GM19372 (cell line): ENCODE measurements at regions not wholly inside any gene's neighbourhood (a gene's known extent, or its start where the extent isn't known, plus 50 kb on each side); places are given as distances from the start of the nearest gene placed in this dataset.
"Not testable (repeated sequence)": the region's sequence is repeated elsewhere in the genome, so short reads cannot be mapped to it uniquely, and the experiment has no call there.

Experiments
- ATAC-seq: cut with Tn5 transposase; IDR thresholded peaks from one replicate; pipeline ENCODE4 v1.9.1; 2021; ENCODE audit warnings: mild to moderate bottlenecking, low read depth, moderate library complexity; ENCODE audit not compliant: unreplicated experiment

- no peak for ATAC-seq
These were observed 208.4 kb upstream of the NRIP1 start for GRCh38 chr21:15273244-15273643.

- ATAC-seq: no peak
These were observed 210.1 kb upstream of the NRIP1 start for GRCh38 chr21:15274701-15275485.

GRCh38 chr21:15275615-15276235 lies 210.9 kb upstream of the NRIP1 start:
- no peak for ATAC-seq

GRCh38 chr21:15276243-15276642 lies 211.4 kb upstream of the NRIP1 start:
- no peak for ATAC-seq

- ATAC-seq: no peak
These were observed 212.7 kb upstream of the NRIP1 start for GRCh38 chr21:15277466-15277865.

- ATAC-seq: no peak
These were observed 213.5 kb upstream of the NRIP1 start for GRCh38 chr21:15278279-15278678.

GRCh38 chr21:15278851-15279250 lies 214.1 kb upstream of the NRIP1 start:
- ATAC-seq: no peak

- ATAC-seq: no peak
These were observed 214.7 kb upstream of the NRIP1 start for GRCh38 chr21:15279482-15279881.

- no peak for ATAC-seq
These were observed 216.9 kb upstream of the NRIP1 start for GRCh38 chr21:15281714-15282113.

GRCh38 chr21:15282665-15283064 lies 217.9 kb upstream of the NRIP1 start:
- no peak for ATAC-seq

- no peak for ATAC-seq
These were observed 218.3 kb upstream of the NRIP1 start for GRCh38 chr21:15283138-15283537.

- ATAC-seq: no peak
These were observed 219.0 kb upstream of the NRIP1 start for GRCh38 chr21:15283789-15284188.

- no peak for ATAC-seq
These were observed 220.8 kb upstream of the NRIP1 start for GRCh38 chr21:15285556-15285955.

- no peak for ATAC-seq
These were observed 224.4 kb upstream of the NRIP1 start for GRCh38 chr21:15289246-15289645.

GRCh38 chr21:15289896-15290841 lies 225.4 kb upstream of the NRIP1 start:
- ATAC-seq: no peak

GRCh38 chr21:15291621-15292266 lies 226.9 kb upstream of the NRIP1 start:
- no peak for ATAC-seq

- no peak for ATAC-seq
These were observed 228.4 kb upstream of the NRIP1 start for GRCh38 chr21:15293240-15293639.

GRCh38 chr21:15295875-15296274 lies 231.1 kb upstream of the NRIP1 start:
- ATAC-seq: no peak

- no peak for ATAC-seq
These were observed 233.0 kb upstream of the NRIP1 start for GRCh38 chr21:15297824-15298223.

- ATAC-seq: no peak
These were observed 233.5 kb upstream of the NRIP1 start for GRCh38 chr21:15298306-15298705.

- not testable (repeated sequence) for ATAC-seq
These were observed 234.0 kb upstream of the NRIP1 start for GRCh38 chr21:15298755-15299154.
